ENCODE measurements at regions not wholly inside any gene's neighbourhood (a gene's known extent, or its start where the extent isn't known, plus 50 kb on each side); places are given as distances from the start of the nearest gene placed in this dataset.

GRCh38 chr4:157895205-157895604 lies 277.6 kb downstream of the GASK1B start:
- Histone ChIP-seq H3K4me3 (ENCODE audit: low read length in 2 of 2) (no peak overlapping the region), H3K9me3 (ENCODE audit: control insufficient read depth in 2 of 2, low read length in 2 of 2) (no peaks in the 10 kb centered on the region), H3K36me3 (ENCODE audit: control insufficient read depth in 2 of 2, insufficient read depth in 2 of 2, low read length in 2 of 2) (no peaks in the 10 kb centered on the region), H3K27me3 (ENCODE audit: control insufficient read depth in 2 of 2, insufficient read depth in 2 of 2, low read length in 2 of 2) (no peaks in the 10 kb centered on the region), H3K4me1 (ENCODE audit: control insufficient read depth in 2 of 2, insufficient read depth in 2 of 2, low read length in 2 of 2) (no peaks in the 10 kb centered on the region), H3K9ac (ENCODE audit: low read depth in 1 of 2, low read length in 2 of 2) (no peak overlapping the region), H3K27ac (ENCODE audit: low read depth in 2 of 2, low read length in 2 of 2) (no peak overlapping the region)

GRCh38 chr4:157889788-157890187 lies 283.0 kb downstream of the GASK1B start:
- H3K4me3 ChIP-seq (ENCODE audit: low read length in 2 of 2), result no peak overlapping the region
- H3K27ac ChIP-seq (ENCODE audit: low read depth in 2 of 2, low read length in 2 of 2), result no peak overlapping the region
- no peaks in the 10 kb centered on the region for H3K36me3 ChIP-seq (ENCODE audit: control insufficient read depth in 2 of 2, insufficient read depth in 2 of 2, low read length in 2 of 2)
- H3K9ac ChIP-seq (ENCODE audit: low read depth in 1 of 2, low read length in 2 of 2), result no peak overlapping the region
- no peaks in the 10 kb centered on the region for H3K4me1 ChIP-seq (ENCODE audit: control insufficient read depth in 2 of 2, insufficient read depth in 2 of 2, low read length in 2 of 2)
- no peaks in the 10 kb centered on the region for H3K27me3 ChIP-seq (ENCODE audit: control insufficient read depth in 2 of 2, insufficient read depth in 2 of 2, low read length in 2 of 2)
- no peaks in the 10 kb centered on the region for H3K9me3 ChIP-seq (ENCODE audit: control insufficient read depth in 2 of 2, low read length in 2 of 2)

- Histone ChIP-seq H3K27me3 (ENCODE audit: control insufficient read depth in 2 of 2, insufficient read depth in 2 of 2, low read length in 2 of 2) (no peaks in the 10 kb centered on the region), H3K9ac (ENCODE audit: low read depth in 1 of 2, low read length in 2 of 2) (no peak overlapping the region), H3K4me3 (ENCODE audit: low read length in 2 of 2) (no peak overlapping the region), H3K4me1 (ENCODE audit: control insufficient read depth in 2 of 2, insufficient read depth in 2 of 2, low read length in 2 of 2) (no peaks in the 10 kb centered on the region), H3K9me3 (ENCODE audit: control insufficient read depth in 2 of 2, low read length in 2 of 2) (no peaks in the 10 kb centered on the region), H3K36me3 (ENCODE audit: control insufficient read depth in 2 of 2, insufficient read depth in 2 of 2, low read length in 2 of 2) (no peaks in the 10 kb centered on the region), H3K27ac (ENCODE audit: low read depth in 2 of 2, low read length in 2 of 2) (no peak overlapping the region)
Measured at GRCh38 chr4:157888281-157888680, 284.5 kb downstream of the GASK1B start.

GRCh38 chr4:157887316-157887715 lies 285.5 kb downstream of the GASK1B start:
- Histone ChIP-seq H3K27ac (ENCODE audit: low read depth in 2 of 2, low read length in 2 of 2) (no peak overlapping the region), H3K9me3 (ENCODE audit: control insufficient read depth in 2 of 2, low read length in 2 of 2) (no peaks in the 10 kb centered on the region), H3K36me3 (ENCODE audit: control insufficient read depth in 2 of 2, insufficient read depth in 2 of 2, low read length in 2 of 2) (no peaks in the 10 kb centered on the region)

GRCh38 chr4:157886645-157887044 lies 286.2 kb downstream of the GASK1B start:
- Histone ChIP-seq H3K4me3 (ENCODE audit: low read length in 2 of 2) (no peak overlapping the region), H3K27ac (ENCODE audit: low read depth in 2 of 2, low read length in 2 of 2) (no peak overlapping the region), H3K36me3 (ENCODE audit: control insufficient read depth in 2 of 2, insufficient read depth in 2 of 2, low read length in 2 of 2) (no peaks in the 10 kb centered on the region), H3K27me3 (ENCODE audit: control insufficient read depth in 2 of 2, insufficient read depth in 2 of 2, low read length in 2 of 2) (no peaks in the 10 kb centered on the region), H3K9me3 (ENCODE audit: control insufficient read depth in 2 of 2, low read length in 2 of 2) (no peaks in the 10 kb centered on the region), H3K9ac (ENCODE audit: low read depth in 1 of 2, low read length in 2 of 2) (no peak overlapping the region), H3K4me1 (ENCODE audit: control insufficient read depth in 2 of 2, insufficient read depth in 2 of 2, low read length in 2 of 2) (no peaks in the 10 kb centered on the region)

More at GRCh38 chr4:157887316-157887715, 285.5 kb downstream of the GASK1B start:
- Histone ChIP-seq H3K27me3 (ENCODE audit: control insufficient read depth in 2 of 2, insufficient read depth in 2 of 2, low read length in 2 of 2) (no peaks in the 10 kb centered on the region), H3K4me3 (ENCODE audit: low read length in 2 of 2) (no peak overlapping the region), H3K9ac (ENCODE audit: low read depth in 1 of 2, low read length in 2 of 2) (no peak overlapping the region), H3K4me1 (ENCODE audit: control insufficient read depth in 2 of 2, insufficient read depth in 2 of 2, low read length in 2 of 2) (no peaks in the 10 kb centered on the region)

GRCh38 chr4:157885811-157886210 lies 287.0 kb downstream of the GASK1B start:
- Histone ChIP-seq H3K9me3 (ENCODE audit: control insufficient read depth in 2 of 2, low read length in 2 of 2) (no peaks in the 10 kb centered on the region), H3K27me3 (ENCODE audit: control insufficient read depth in 2 of 2, insufficient read depth in 2 of 2, low read length in 2 of 2) (no peaks in the 10 kb centered on the region), H3K27ac (ENCODE audit: low read depth in 2 of 2, low read length in 2 of 2) (no peak overlapping the region), H3K9ac (ENCODE audit: low read depth in 1 of 2, low read length in 2 of 2) (no peak overlapping the region), H3K36me3 (ENCODE audit: control insufficient read depth in 2 of 2, insufficient read depth in 2 of 2, low read length in 2 of 2) (no peaks in the 10 kb centered on the region), H3K4me1 (ENCODE audit: control insufficient read depth in 2 of 2, insufficient read depth in 2 of 2, low read length in 2 of 2) (no peaks in the 10 kb centered on the region), H3K4me3 (ENCODE audit: low read length in 2 of 2) (no peak overlapping the region)

GRCh38 chr4:157882901-157883300 lies 289.9 kb downstream of the GASK1B start:
- H3K9ac ChIP-seq (ENCODE audit: low read depth in 1 of 2, low read length in 2 of 2), result no peak overlapping the region
- no peaks in the 10 kb centered on the region for H3K4me1 ChIP-seq (ENCODE audit: control insufficient read depth in 2 of 2, insufficient read depth in 2 of 2, low read length in 2 of 2)
- H3K27ac ChIP-seq (ENCODE audit: low read depth in 2 of 2, low read length in 2 of 2), result no peak overlapping the region
- no peak overlapping the region for H3K4me3 ChIP-seq (ENCODE audit: low read length in 2 of 2)
- no peaks in the 10 kb centered on the region for H3K9me3 ChIP-seq (ENCODE audit: control insufficient read depth in 2 of 2, low read length in 2 of 2)
- no peaks in the 10 kb centered on the region for H3K36me3 ChIP-seq (ENCODE audit: control insufficient read depth in 2 of 2, insufficient read depth in 2 of 2, low read length in 2 of 2)
- H3K27me3 ChIP-seq (ENCODE audit: control insufficient read depth in 2 of 2, insufficient read depth in 2 of 2, low read length in 2 of 2), result no peaks in the 10 kb centered on the region

- H3K4me1 ChIP-seq (ENCODE audit: control insufficient read depth in 2 of 2, insufficient read depth in 2 of 2, low read length in 2 of 2), result no peaks in the 10 kb centered on the region
- H3K9ac ChIP-seq (ENCODE audit: low read depth in 1 of 2, low read length in 2 of 2), result no peak overlapping the region
- no peaks in the 10 kb centered on the region for H3K9me3 ChIP-seq (ENCODE audit: control insufficient read depth in 2 of 2, low read length in 2 of 2)
- no peaks in the 10 kb centered on the region for H3K36me3 ChIP-seq (ENCODE audit: control insufficient read depth in 2 of 2, insufficient read depth in 2 of 2, low read length in 2 of 2)
- no peaks in the 10 kb centered on the region for H3K27me3 ChIP-seq (ENCODE audit: control insufficient read depth in 2 of 2, insufficient read depth in 2 of 2, low read length in 2 of 2)
- no peak overlapping the region for H3K4me3 ChIP-seq (ENCODE audit: low read length in 2 of 2)
- H3K27ac ChIP-seq (ENCODE audit: low read depth in 2 of 2, low read length in 2 of 2), result no peak overlapping the region
Measured at GRCh38 chr4:157880761-157881160, 292.1 kb downstream of the GASK1B start.

- Histone ChIP-seq H3K9ac (ENCODE audit: low read depth in 1 of 2, low read length in 2 of 2) (no peak overlapping the region), H3K4me3 (ENCODE audit: low read length in 2 of 2) (no peak overlapping the region), H3K36me3 (ENCODE audit: control insufficient read depth in 2 of 2, insufficient read depth in 2 of 2, low read length in 2 of 2) (no peaks in the 10 kb centered on the region), H3K9me3 (ENCODE audit: control insufficient read depth in 2 of 2, low read length in 2 of 2) (no peaks in the 10 kb centered on the region), H3K27ac (ENCODE audit: low read depth in 2 of 2, low read length in 2 of 2) (no peak overlapping the region), H3K27me3 (ENCODE audit: control insufficient read depth in 2 of 2, insufficient read depth in 2 of 2, low read length in 2 of 2) (no peaks in the 10 kb centered on the region), H3K4me1 (ENCODE audit: control insufficient read depth in 2 of 2, insufficient read depth in 2 of 2, low read length in 2 of 2) (no peaks in the 10 kb centered on the region)
Measured at GRCh38 chr4:157854819-157855218, 318.0 kb downstream of the GASK1B start.

- Histone ChIP-seq H3K36me3 (ENCODE audit: control insufficient read depth in 2 of 2, insufficient read depth in 2 of 2, low read length in 2 of 2) (no peaks in the 10 kb centered on the region), H3K4me3 (ENCODE audit: low read length in 2 of 2) (no peak overlapping the region), H3K4me1 (ENCODE audit: control insufficient read depth in 2 of 2, insufficient read depth in 2 of 2, low read length in 2 of 2) (peaks cover 3 to 8% of the 10 kb centered on the region in 2 donors), H3K9ac (ENCODE audit: low read depth in 1 of 2, low read length in 2 of 2) (peak overlapping the region in 1 of 2 donors; percentile 18), H3K9me3 (ENCODE audit: control insufficient read depth in 2 of 2, low read length in 2 of 2) (no peaks in the 10 kb centered on the region), H3K27me3 (ENCODE audit: control insufficient read depth in 2 of 2, insufficient read depth in 2 of 2, low read length in 2 of 2) (no peaks in the 10 kb centered on the region), H3K27ac (ENCODE audit: low read depth in 2 of 2, low read length in 2 of 2) (no peak overlapping the region)
Measured at GRCh38 chr4:157840648-157841047, 332.2 kb downstream of the GASK1B start.

- peaks cover 3 to 8% of the 10 kb centered on the region in 2 donors for H3K4me1 ChIP-seq (ENCODE audit: control insufficient read depth in 2 of 2, insufficient read depth in 2 of 2, low read length in 2 of 2)
- no peak overlapping the region for H3K9ac ChIP-seq (ENCODE audit: low read depth in 1 of 2, low read length in 2 of 2)
- H3K27ac ChIP-seq (ENCODE audit: low read depth in 2 of 2, low read length in 2 of 2), result no peak overlapping the region
- H3K36me3 ChIP-seq (ENCODE audit: control insufficient read depth in 2 of 2, insufficient read depth in 2 of 2, low read length in 2 of 2), result no peaks in the 10 kb centered on the region
- H3K27me3 ChIP-seq (ENCODE audit: control insufficient read depth in 2 of 2, insufficient read depth in 2 of 2, low read length in 2 of 2), result no peaks in the 10 kb centered on the region
- H3K9me3 ChIP-seq (ENCODE audit: control insufficient read depth in 2 of 2, low read length in 2 of 2), result no peaks in the 10 kb centered on the region
- no peak overlapping the region for H3K4me3 ChIP-seq (ENCODE audit: low read length in 2 of 2)
Measured at GRCh38 chr4:157840034-157840433, 332.8 kb downstream of the GASK1B start.

All from mucosa of rectum (tissue), 2 donors.